IgD-negative memory B cell (primary cell): ENCODE measurements at regions not wholly inside any gene's neighbourhood (a gene's known extent, or its start where the extent isn't known, plus 50 kb on each side); places are given as distances from the start of the nearest gene placed in this dataset.
A peak's percentile ranks its signal among the peaks of the same experiment; 100 is the strongest.

Source experiments
- H3K27ac Mint-ChIP-seq, 3 donors: one replicate each; pipeline ENCODE4 v1.8.0; 2020 to 2022; ENCODE audit warnings: mild to moderate bottlenecking in 3 of 3, mixed read lengths in 3 of 3, moderate library complexity in 1 of 3
- H3K27me3 Mint-ChIP-seq: one replicate; pipeline ENCODE4 v1.8.0; 2021; ENCODE audit warnings: mixed read lengths
- H3K36me3 Mint-ChIP-seq: one replicate; pipeline ENCODE4 v1.8.0; 2020; ENCODE audit warnings: mild to moderate bottlenecking, mixed read lengths
- H3K4me1 Mint-ChIP-seq, 3 donors: one replicate each; pipeline ENCODE4 v1.8.0; 2020 to 2022; ENCODE audit warnings: mixed read lengths in 3 of 3, mild to moderate bottlenecking in 1 of 3
- H3K4me3 Mint-ChIP-seq, 4 donors: one replicate each; pipeline ENCODE4 v1.8.0; 2020 to 2022; ENCODE audit warnings: mild to moderate bottlenecking in 4 of 4, mixed read lengths in 4 of 4, moderate library complexity in 3 of 4
- H3K9me3 Mint-ChIP-seq, 3 donors: one replicate each; pipeline ENCODE4 v1.8.0; 2020 to 2021; ENCODE audit warnings: mixed read lengths in 3 of 3, mild to moderate bottlenecking in 1 of 3

DNA sequence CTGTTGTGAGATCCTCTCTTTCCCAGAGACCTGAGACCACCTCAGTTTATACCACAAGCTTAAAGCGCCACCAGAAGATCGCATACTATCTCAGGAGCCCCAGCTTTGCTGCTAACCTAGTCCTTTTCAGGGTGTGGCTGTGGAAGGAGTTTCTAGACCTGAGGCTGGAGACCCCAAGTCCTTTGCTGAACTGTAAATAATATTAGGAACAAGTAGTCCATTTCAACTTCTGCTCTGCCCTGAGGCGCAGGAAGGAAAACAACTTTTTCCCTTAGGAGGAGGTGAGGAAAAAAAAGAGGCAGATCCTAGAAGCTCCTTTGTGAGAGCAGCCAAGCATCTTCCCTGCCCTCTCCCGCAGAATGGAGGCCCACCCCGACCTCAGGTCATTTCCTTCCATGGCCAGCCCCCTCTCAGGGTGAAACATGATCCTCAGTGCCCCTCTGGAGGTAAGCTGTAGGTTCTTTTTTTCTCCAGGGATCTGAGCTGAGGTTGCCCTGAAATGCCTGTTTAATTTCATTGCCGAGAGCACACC is 122.8 kb upstream of the LGALSL start:
- Mint-ChIP-seq H3K4me3 (peak overlapping the region in 2 of 4 donors; percentile 0 to 79), H3K9me3 (no peaks in the 10 kb centered on the region), H3K27ac (peak overlapping the region in 1 of 3 donors; percentile 1), H3K4me1 (peaks cover 18 to 25% (median 19%) of the 10 kb centered on the region in 3 donors), H3K36me3 (no peaks in the 10 kb centered on the region), H3K27me3 (peaks cover 2% of the 10 kb centered on the region)

DNA sequence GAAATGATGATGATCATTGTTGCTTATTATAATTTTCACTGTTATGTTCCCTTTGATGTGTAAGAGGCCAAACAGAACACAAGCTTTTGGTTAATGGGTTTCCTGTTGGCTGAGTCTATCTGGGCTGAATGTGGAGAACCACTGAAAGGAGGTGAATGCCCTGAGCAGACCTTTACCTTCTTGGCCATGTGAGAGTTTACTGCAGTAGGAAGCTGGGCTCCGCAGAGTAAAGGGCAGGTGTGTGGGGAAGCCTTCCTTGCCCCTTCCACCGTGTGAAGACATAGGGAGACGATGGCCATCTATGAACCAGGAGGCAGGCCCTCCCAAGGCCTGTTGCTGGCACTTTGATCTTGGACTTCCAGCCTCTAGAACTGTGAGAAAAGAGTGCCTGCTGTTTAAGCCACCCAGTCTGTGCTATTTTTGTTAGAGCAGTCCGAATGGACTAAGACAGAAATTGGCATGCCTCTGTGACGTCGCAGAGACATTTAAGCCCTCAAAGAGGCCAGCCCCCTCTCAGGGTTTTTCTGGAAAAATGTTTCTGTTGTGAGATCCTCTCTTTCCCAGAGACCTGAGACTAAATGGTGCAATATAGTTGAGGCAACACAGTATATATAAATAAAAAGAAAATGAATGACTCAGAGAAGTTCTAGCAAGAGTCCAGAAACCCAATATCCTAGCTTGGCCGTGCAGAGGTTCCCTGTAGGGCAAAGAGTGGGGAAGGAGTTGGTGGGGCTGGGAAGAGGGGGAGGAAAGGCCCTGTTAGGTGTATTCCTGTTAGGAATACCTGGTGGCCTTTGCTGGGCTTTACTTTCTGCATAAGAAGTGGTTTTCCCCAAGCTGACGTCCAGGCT is 121.9 kb upstream of the LGALSL start:
- no peaks in the 10 kb centered on the region for H3K9me3 Mint-ChIP-seq
- H3K36me3 Mint-ChIP-seq = no peaks in the 10 kb centered on the region
- H3K4me1 Mint-ChIP-seq = peaks cover 12 to 17% (median 16%) of the 10 kb centered on the region in 3 donors
- peaks cover 2% of the 10 kb centered on the region for H3K27me3 Mint-ChIP-seq
- H3K4me3 Mint-ChIP-seq = no peak overlapping the region
- H3K27ac Mint-ChIP-seq = no peak overlapping the region

DNA sequence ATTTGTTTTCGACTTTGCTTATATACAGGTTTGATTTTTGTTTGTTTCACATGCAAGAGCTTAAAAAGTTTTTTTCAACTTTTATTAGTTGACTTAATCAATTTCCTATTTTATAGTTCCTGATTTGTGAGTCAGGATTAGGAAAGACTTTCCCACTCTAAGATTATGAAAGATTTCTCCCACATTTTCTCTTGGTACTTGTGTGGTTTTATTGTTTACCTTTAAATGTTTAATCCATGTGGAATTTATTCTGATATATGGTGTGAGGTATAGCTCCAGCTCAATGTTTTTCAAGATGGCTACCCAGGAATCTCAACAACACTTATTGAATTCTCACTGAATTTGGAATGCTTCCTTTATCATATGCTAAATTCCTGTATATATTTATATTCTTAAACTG is 117.8 kb upstream of the LGALSL start:
- Mint-ChIP-seq H3K4me3 (no peak overlapping the region), H3K27ac (no peak overlapping the region), H3K27me3 (peaks cover 2% of the 10 kb centered on the region), H3K4me1 (no peaks in the 10 kb centered on the region), H3K9me3 (no peaks in the 10 kb centered on the region), H3K36me3 (no peaks in the 10 kb centered on the region)

DNA sequence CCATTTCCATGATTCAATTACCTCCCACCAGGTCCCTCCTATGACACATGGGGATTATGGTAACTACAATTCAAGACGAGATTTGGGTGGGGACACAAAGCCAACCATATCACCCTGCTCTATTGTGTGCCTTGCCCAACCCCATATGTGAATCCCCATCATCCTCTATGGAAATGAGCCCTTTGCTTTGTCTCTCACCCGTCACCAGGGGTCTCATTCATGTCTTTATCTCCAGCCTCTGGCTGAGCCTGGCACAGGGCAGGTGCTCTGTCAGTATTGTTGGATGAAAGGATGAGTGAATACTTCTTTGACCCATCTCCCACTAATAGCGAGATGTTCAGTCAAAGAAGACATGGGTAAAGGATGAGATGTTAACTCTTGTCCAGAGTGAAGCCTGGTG is 116.6 kb upstream of the LGALSL start:
- H3K27ac Mint-ChIP-seq = no peak overlapping the region
- no peak overlapping the region for H3K4me3 Mint-ChIP-seq
- no peaks in the 10 kb centered on the region for H3K9me3 Mint-ChIP-seq
- peaks cover 2% of the 10 kb centered on the region for H3K27me3 Mint-ChIP-seq
- no peaks in the 10 kb centered on the region for H3K36me3 Mint-ChIP-seq
- H3K4me1 Mint-ChIP-seq = no peaks in the 10 kb centered on the region

DNA sequence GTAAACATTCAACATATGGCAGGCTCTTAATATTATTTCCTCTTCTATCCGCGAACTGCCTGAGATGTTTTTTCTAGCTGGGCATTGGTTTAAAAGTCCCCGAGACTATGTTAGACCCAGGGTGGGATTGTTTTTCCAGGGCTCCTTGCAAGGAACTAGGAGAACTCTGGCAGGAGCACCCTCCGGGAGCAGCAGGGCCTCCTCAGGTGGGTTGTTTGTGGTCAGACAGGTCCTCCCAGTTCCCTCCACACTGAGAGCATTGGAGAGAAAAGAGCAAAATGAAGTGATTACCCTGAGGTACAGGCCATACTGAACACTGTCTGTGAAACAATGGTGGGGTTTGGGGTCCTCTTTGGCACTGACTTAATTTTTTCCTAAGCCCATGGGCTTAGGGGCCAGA is 115.9 kb upstream of the LGALSL start:
- Mint-ChIP-seq H3K9me3 (no peaks in the 10 kb centered on the region), H3K36me3 (no peaks in the 10 kb centered on the region), H3K27me3 (peaks cover 2% of the 10 kb centered on the region), H3K4me1 (no peaks in the 10 kb centered on the region), H3K4me3 (no peak overlapping the region), H3K27ac (no peak overlapping the region)

DNA sequence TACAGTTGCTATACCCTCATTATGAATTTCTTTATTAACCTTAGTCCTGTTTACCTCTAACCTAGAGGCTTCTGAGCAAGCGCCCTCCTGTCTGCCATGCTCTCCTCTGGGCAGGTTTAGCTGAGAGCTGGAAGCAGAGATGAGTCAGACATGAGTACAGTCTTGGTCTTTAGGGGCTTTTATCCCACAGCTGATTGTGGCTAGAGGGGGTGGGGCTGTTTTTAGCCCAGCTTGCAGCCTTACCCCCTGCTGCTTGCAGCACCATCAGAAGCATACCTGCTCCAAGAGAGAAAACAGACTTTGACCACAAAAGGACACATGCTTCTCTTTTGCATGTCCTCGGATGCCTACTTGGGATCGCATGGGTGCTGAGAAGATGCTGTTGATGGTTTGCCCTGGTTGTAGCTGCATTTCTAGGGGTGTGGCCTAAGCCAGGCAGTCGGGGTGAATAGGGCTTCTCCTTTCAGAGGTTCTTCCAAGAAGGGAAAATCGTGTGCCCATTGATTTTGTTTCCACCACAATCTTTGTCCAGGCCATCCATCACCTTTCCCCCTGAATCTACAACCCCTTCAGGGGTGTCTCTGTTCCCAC is 115.0 kb upstream of the LGALSL start:
- Mint-ChIP-seq H3K4me1 (no peaks in the 10 kb centered on the region), H3K9me3 (no peaks in the 10 kb centered on the region), H3K4me3 (no peak overlapping the region), H3K27ac (no peak overlapping the region), H3K36me3 (no peaks in the 10 kb centered on the region), H3K27me3 (peaks cover 2% of the 10 kb centered on the region)

DNA sequence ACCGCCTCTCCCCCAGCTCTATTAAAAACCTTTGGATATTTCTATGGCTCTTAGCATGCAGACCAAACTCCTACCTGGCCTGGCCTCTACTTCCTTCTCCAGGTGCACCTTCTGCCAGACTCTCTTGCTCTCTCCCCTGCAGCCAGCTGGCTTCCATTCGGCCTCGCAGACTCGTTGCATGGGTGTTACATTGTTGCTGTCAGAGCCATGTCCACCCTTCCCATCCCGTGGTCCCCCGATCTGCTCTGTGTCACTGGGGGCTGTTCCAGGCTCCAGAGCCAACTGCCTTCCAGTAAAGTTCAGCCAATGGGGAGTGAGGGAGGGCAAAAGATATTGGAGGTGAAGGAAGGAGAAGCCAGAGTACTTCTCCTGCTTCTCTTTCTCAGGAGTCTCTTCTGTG is 112.5 kb upstream of the LGALSL start:
- Mint-ChIP-seq H3K4me1 (no peaks in the 10 kb centered on the region), H3K4me3 (no peak overlapping the region), H3K27ac (no peak overlapping the region), H3K9me3 (no peaks in the 10 kb centered on the region), H3K27me3 (peaks cover 2% of the 10 kb centered on the region), H3K36me3 (no peaks in the 10 kb centered on the region)

DNA sequence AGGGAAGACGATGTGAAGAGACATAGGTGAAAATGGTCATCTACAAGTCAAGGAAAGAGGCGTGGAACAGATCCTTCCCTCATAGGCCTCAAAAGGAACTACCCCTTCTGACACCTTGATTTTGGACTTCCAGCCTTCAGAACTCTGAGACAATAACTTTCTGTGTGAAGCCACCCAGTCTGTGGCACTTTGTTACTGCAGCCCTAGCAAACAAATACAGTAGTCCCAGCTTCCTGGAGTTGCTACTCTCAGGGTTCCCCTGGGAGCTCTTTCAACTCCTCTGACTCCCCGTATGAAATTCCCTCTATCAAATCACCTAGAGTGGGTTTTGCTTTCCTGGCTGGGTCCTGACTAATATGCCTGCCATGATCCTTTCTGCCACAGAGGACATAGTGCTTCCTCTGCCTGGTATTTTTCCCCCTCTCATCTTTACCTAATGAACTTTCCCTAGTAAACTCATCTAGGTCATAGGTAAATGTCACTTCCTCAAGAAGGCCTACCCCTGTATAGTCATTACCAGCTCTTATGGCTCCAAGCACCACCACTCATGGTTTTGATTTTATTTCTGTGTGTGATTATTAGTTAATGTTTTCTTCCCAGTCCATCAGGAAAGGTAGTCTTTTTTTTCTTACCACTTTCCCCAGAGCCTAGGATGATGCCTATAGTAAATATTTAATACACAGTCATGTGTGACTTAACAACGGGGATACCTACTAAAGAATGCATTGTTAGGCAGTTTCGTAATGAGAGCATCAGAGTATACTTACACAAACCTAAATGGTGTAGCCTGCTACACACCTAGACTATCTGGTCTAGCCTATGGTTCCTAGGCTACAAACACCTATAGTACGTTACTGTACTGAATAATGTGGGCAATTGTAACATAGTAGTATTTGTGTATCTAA is 111.5 kb upstream of the LGALSL start:
- no peak overlapping the region for H3K27ac Mint-ChIP-seq
- H3K4me3 Mint-ChIP-seq = no peak overlapping the region
- no peaks in the 10 kb centered on the region for H3K4me1 Mint-ChIP-seq
- H3K9me3 Mint-ChIP-seq = no peaks in the 10 kb centered on the region
- H3K36me3 Mint-ChIP-seq = no peaks in the 10 kb centered on the region
- peaks cover 2% of the 10 kb centered on the region for H3K27me3 Mint-ChIP-seq

DNA sequence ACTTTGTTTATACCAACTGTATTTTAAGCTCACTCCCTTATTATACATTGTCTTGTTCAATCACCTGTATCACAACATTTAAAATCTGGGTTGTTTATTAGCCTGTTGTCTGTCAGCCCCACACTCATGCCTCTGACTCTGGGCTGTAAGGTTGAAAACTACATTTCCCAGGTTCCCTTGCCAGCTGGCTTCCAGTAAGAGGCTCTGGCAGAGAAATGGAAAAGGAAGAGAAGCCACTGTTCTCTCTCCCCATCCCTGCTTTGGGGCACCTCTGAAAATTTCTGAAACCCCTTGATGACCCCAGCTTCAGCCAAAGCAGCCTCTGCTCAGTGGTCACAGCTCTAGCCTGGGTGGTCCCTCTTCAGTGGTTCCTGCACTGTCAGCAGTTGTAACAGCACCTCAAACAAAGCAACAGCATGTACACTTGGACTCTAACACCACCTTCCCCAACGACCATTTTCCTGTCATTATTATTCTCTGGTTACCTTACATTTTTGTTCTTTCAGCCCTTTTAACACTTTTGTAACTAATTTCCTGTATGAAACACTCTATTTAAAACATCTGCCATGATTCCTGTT is 108.9 kb upstream of the LGALSL start:
- no peaks in the 10 kb centered on the region for H3K36me3 Mint-ChIP-seq
- H3K4me1 Mint-ChIP-seq = no peaks in the 10 kb centered on the region
- peaks cover 2% of the 10 kb centered on the region for H3K27me3 Mint-ChIP-seq
- H3K9me3 Mint-ChIP-seq = no peaks in the 10 kb centered on the region
- H3K27ac Mint-ChIP-seq = no peak overlapping the region
- no peak overlapping the region for H3K4me3 Mint-ChIP-seq

DNA sequence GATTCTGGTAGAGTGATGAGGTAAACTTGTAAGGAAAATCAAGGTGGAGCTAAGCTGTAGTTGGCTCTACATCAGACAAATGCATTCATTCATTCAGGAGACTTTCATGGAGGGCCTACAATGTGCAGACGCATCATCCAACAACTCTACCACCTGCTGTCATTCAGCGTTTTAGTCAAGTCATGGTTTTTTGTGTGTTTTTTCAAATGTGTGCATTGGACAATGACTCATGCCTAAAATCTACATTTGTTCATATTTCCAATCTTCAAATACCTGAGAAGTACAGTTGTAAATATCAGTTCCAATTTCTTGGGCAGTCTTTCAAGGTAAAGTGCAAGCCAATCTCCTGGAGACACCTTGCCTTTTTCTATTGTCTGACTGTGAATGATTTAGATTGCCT is 108.0 kb upstream of the LGALSL start:
- Mint-ChIP-seq H3K27ac (no peak overlapping the region), H3K36me3 (no peaks in the 10 kb centered on the region), H3K4me1 (no peaks in the 10 kb centered on the region), H3K9me3 (no peaks in the 10 kb centered on the region), H3K4me3 (no peak overlapping the region), H3K27me3 (peaks cover 5% of the 10 kb centered on the region)

DNA sequence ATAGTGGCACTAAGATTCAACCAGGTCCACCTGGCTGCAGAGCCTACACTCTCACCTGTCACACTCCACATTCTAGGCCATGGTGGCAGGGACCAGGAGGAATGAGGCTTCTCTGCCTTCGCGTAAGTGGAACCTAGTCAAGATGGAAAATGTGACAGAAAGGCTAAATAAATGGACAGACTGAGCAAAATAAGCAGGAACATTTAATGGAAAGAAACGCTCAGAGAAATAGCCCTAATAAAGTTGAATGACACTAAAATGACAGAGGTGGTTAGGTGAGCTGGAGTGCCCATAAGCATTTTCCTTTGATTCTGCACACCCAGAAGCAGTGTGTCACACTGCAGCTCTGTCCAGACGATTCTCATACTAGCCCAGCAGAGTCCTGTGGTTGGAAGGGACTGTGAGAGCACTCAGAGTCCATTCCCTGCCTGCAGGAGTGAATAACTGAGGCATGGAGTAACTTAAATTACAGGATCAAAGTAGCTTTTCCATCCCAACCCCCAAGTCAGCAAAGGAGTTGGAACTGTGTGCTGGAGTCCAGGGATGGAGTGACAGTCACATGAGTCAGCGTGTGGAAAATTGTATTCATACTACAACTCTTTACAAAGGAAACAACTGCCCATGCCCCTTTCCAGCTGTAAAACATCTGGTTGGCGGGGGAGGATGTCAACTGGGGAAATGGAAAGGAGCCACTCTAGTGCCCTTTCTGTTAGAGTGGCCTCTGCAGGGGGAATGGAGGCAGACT is 105.4 kb upstream of the LGALSL start:
- H3K36me3 Mint-ChIP-seq = no peaks in the 10 kb centered on the region
- H3K9me3 Mint-ChIP-seq = peaks cover 0 to 10% (median 4%) of the 10 kb centered on the region in 3 donors
- no peak overlapping the region for H3K4me3 Mint-ChIP-seq
- H3K4me1 Mint-ChIP-seq = no peaks in the 10 kb centered on the region
- peaks cover 5% of the 10 kb centered on the region for H3K27me3 Mint-ChIP-seq
- no peak overlapping the region for H3K27ac Mint-ChIP-seq

DNA sequence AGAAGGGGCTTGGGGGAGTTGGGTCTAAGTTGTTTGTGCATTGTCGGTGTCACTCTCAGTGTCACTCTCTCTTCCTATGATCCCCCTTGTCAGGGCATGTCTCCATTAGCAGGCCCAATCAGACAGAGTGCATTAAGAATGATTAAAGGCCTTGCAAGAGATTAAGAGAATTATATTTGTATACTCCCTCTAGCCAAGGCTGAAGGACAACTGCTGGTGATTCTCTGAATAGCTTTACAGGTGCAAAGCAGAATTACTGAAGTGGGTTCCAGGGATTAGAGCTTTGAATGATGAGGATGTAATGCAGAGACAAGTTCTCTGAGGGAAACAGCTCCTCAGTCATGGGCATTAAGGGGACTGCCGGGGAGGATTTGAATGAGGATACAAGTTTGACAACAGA is 104.8 kb upstream of the LGALSL start:
- Mint-ChIP-seq H3K27me3 (peaks cover 5% of the 10 kb centered on the region), H3K4me3 (no peak overlapping the region), H3K4me1 (no peaks in the 10 kb centered on the region), H3K36me3 (no peaks in the 10 kb centered on the region), H3K9me3 (peaks cover 0 to 10% (median 4%) of the 10 kb centered on the region in 3 donors), H3K27ac (no peak overlapping the region)

DNA sequence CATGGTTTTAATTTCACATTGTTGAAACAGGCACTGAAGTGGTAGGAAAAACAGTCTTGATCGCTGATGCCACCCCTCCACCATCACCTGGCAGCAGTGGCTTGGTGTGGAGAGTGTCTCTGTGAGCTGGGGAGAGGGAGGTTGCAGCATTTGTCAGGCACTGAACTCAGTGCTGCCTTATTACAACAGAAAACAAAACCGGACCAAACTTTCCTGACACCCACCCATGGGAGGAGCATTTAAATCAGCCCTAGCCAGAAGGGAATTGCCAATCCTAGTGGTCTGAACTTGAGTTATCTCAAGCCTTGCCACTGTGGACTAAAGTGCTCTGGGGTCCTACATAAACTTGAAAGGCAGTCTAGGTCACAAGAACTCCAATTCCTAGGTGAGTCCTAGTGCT is 103.0 kb upstream of the LGALSL start:
- Mint-ChIP-seq H3K36me3 (no peaks in the 10 kb centered on the region), H3K27ac (no peak overlapping the region), H3K27me3 (peaks cover 5% of the 10 kb centered on the region), H3K4me1 (no peaks in the 10 kb centered on the region), H3K9me3 (peaks cover 0 to 10% (median 4%) of the 10 kb centered on the region in 3 donors), H3K4me3 (no peak overlapping the region)

DNA sequence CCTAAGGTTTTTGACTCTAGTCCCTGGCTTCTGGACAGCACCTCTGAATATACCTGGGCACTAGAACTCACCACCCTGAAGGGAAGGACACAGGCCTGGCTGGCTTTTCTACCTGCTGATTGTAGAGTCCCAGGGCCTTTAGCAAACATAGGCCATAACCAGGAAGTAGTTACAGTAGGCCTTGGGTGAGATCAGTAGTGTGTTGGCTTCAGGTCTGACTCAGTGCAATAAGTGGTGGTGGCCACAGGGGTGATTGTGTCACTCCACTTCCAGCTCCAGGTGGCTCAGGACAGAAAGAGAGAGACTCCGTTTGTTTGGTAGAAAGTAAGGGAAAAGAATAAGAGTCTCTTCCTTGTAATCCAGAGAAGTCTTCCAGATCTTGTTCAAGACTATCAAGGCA is 101.7 kb upstream of the LGALSL start:
- H3K36me3 Mint-ChIP-seq = no peaks in the 10 kb centered on the region
- no peaks in the 10 kb centered on the region for H3K4me1 Mint-ChIP-seq
- H3K9me3 Mint-ChIP-seq = peaks cover 0 to 10% (median 4%) of the 10 kb centered on the region in 3 donors
- H3K27ac Mint-ChIP-seq = no peak overlapping the region
- peaks cover 7% of the 10 kb centered on the region for H3K27me3 Mint-ChIP-seq
- H3K4me3 Mint-ChIP-seq = no peak overlapping the region
